Posterior vena cava (tissue), 2 donors: ENCODE measurements at regions not wholly inside any gene's neighbourhood (a gene's known extent, or its start where the extent isn't known, plus 50 kb on each side); places are given as distances from the start of the nearest gene placed in this dataset.

Source experiments
- DNase-seq: peaks from one replicate; pipeline ENCODE4 v3.0.0-alpha.2; 2020; ENCODE audit warnings: low spot score
- intact Hi-C, 2 donors: fragments of 100-400 bp; cut with DNase I; formaldehyde crosslinking; loops; one replicate each; pipeline versions ENCODE4 v1.14.1 to v1.14.2; 2022 to 2023
- donor health status: DM: yes; HTN: yes; CAD: no.
- donor health status: DM: yes; HTN: yes; CAD: no.

- intact Hi-C loops = loop anchor here in 1 of 2 donors (2.0 kb wide), 1 partner anchor 22 kb away; no protein-coding TSS in a partner anchor
Observed at GRCh38 chr4:11894977-11895376, 466.3 kb upstream of the HS3ST1 start.

GRCh38 chr4:11894221-11894620 lies 465.5 kb upstream of the HS3ST1 start:
- intact Hi-C loops = loop anchor here in 1 of 2 donors (2.0 kb wide), 1 partner anchor 21 kb away; no protein-coding TSS in a partner anchor
- DNase-seq = no peak

More at GRCh38 chr4:11894977-11895376, 466.3 kb upstream of the HS3ST1 start:
- no peak for DNase-seq

GRCh38 chr4:11889099-11889498 lies 460.4 kb upstream of the HS3ST1 start:
- intact Hi-C loops = no loop called here
- DNase-seq = no peak

GRCh38 chr4:11881947-11882346 lies 453.3 kb upstream of the HS3ST1 start:
- no peak for DNase-seq
- intact Hi-C loops = no loop called here

- intact Hi-C loops = no loop called here
- DNase-seq = no peak
Observed at GRCh38 chr4:11881364-11881763, 452.7 kb upstream of the HS3ST1 start.

- no peak for DNase-seq
- intact Hi-C loops = no loop called here
Observed at GRCh38 chr4:11878241-11878640, 449.5 kb upstream of the HS3ST1 start.

- intact Hi-C loops = no loop called here
Observed at GRCh38 chr4:11876104-11876503, 447.4 kb upstream of the HS3ST1 start.

GRCh38 chr4:11869191-11869870 lies 440.6 kb upstream of the HS3ST1 start:
- intact Hi-C loops = no loop called here
- DNase-seq = no peak

More at GRCh38 chr4:11876104-11876503, 447.4 kb upstream of the HS3ST1 start:
- no peak for DNase-seq

- DNase-seq = no peak
- intact Hi-C loops = no loop called here
Observed at GRCh38 chr4:11866391-11866790, 437.7 kb upstream of the HS3ST1 start.

GRCh38 chr4:11860996-11861395 lies 432.3 kb upstream of the HS3ST1 start:
- DNase-seq = no peak
- intact Hi-C loops = no loop called here

GRCh38 chr4:11857881-11858280 lies 429.2 kb upstream of the HS3ST1 start:
- DNase-seq = no peak
- intact Hi-C loops = no loop called here

GRCh38 chr4:11847167-11847566 lies 418.5 kb upstream of the HS3ST1 start:
- intact Hi-C loops = no loop called here

GRCh38 chr4:11843927-11844326 lies 415.2 kb upstream of the HS3ST1 start:
- intact Hi-C loops = no loop called here
- DNase-seq = no peak

More at GRCh38 chr4:11847167-11847566, 418.5 kb upstream of the HS3ST1 start:
- DNase-seq = no peak

GRCh38 chr4:11843340-11843739 lies 414.6 kb upstream of the HS3ST1 start:
- intact Hi-C loops = no loop called here
- no peak for DNase-seq

- DNase-seq = no peak
- intact Hi-C loops = no loop called here
Observed at GRCh38 chr4:11842620-11843263, 414.0 kb upstream of the HS3ST1 start.

GRCh38 chr4:11839889-11840288 lies 411.2 kb upstream of the HS3ST1 start:
- intact Hi-C loops = no loop called here
- no peak for DNase-seq

GRCh38 chr4:11831739-11832138 lies 403.0 kb upstream of the HS3ST1 start:
- intact Hi-C loops = no loop called here

GRCh38 chr4:11824566-11824965 lies 395.9 kb upstream of the HS3ST1 start:
- intact Hi-C loops = no loop called here
- DNase-seq = no peak

More at GRCh38 chr4:11831739-11832138, 403.0 kb upstream of the HS3ST1 start:
- no peak for DNase-seq

GRCh38 chr4:11821772-11822430 lies 393.2 kb upstream of the HS3ST1 start:
- intact Hi-C loops = no loop called here
- no peak for DNase-seq

- intact Hi-C loops = no loop called here
- DNase-seq = no peak
Observed at GRCh38 chr4:11817088-11817487, 388.4 kb upstream of the HS3ST1 start.
